Stimulated activated CD8-positive, alpha-beta memory T cell treated with anti-CD3 and anti-CD28 coated beads, Interleukin-15, amount 100 ng/mL, for 4 hours (primary cell): ENCODE measurements at regions not wholly inside any gene's neighbourhood (a gene's known extent, or its start where the extent isn't known, plus 50 kb on each side); places are given as distances from the start of the nearest gene placed in this dataset.
"Not testable (repeated sequence)": the region's sequence is repeated elsewhere in the genome, so short reads cannot be mapped to it uniquely, and the experiment has no call there.

ENCODE experiments used
- DNase-seq, 2 donors: peaks; one replicate each; pipeline ENCODE4 v3.0.0-alpha.2; 2020; ENCODE audit warnings: low read depth in 2 of 2

DNA sequence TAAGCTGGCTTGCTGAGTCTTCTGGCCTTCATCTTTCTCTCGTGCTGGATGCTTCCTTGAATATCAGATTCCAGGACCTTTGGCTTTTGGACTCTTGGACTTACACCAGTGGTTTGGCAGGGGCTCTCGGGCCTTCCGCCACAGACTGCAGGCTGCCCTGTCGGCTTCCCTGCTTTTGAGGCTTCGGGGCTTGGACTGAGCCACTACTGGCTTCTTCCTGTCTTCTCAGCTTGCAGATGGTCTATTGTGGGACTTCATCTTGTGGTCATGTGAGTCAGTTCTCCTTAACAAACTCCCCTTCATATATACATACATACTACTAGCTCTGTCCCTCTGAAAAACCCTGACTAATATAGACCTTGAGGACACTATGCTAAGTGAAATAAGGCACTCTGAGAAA lies 78.3 kb upstream of the SSBP2 start:
- no peak for DNase-seq

DNA sequence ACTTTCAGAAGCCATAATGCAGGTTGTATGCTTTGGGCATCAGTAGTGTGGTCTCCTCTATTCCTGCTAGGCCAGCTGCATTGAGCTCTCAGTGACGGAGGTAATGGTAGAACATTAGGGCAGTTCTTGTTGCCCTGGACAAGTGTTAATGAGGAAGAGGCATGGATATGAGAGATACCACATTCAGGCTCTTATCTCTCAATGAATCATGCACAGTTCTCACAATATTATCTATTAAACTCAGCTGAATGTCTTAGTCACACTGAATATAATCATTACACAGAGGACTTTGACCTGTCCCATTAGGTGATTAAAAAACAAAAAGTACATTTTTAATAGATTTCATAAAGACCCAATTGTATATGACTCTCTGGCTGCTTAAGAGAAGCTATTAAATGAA lies 76.6 kb upstream of the SSBP2 start:
- DNase-seq: no peak

DNA sequence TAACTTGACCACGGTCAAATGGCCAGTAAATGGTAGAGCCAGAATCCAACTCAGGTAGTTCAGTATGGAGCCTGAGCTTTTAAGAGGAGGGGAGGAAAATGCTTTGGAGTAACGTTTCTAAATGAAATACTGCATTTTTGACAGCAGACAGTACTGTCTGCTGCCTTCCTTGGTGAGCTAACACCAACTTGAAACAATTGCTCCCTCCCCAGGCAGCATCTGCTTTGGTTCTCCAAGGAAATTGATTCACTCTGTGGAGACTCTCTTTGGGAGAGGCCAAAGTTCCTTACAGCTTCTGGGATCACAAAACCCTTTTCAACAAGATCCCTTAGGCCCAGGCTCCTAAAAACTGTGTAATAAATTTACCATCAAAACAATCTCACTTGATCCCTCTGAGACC lies 75.2 kb upstream of the SSBP2 start:
- no peak for DNase-seq

DNA sequence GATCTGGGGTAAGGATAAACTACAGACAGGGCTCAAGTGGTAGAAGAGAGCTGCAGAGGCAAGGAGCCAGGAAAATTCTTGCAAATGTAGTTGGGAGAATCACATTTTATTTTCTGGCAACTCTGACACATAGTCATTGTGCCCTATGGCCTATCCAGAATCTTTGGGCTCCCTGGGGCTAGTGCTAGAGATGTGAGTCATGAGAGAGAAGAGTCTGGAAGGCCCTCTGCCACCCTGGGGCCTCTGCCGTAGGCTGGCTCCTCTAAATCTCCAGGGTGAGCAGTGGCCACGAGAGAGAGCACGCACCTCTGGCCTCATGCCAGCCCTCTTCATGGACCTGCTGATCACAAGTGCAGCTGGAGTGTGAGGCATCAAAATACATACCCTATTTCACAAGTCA lies 74.3 kb upstream of the SSBP2 start:
- no peak for DNase-seq

DNA sequence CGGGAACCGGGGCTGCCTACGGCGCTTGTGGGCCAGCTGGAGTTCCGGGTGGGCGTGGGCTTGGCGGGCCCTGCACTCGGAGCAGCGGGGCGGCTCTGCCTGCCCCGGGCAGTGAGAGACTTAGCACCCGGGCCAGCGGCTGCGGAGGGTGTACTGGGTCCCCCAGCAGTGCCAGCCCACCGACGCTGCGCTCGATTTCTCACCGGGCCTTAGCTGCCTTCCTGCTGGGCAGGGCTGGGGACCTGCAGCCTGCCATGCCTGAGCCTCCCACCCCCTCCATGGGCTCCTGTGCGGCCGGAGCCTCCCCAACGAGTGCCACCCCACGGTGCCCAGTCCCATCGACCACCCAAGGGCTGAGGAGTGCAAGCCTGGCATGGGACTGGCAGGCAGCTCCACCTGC lies 72.8 kb upstream of the SSBP2 start:
- DNase-seq: not testable (repeated sequence)

DNA sequence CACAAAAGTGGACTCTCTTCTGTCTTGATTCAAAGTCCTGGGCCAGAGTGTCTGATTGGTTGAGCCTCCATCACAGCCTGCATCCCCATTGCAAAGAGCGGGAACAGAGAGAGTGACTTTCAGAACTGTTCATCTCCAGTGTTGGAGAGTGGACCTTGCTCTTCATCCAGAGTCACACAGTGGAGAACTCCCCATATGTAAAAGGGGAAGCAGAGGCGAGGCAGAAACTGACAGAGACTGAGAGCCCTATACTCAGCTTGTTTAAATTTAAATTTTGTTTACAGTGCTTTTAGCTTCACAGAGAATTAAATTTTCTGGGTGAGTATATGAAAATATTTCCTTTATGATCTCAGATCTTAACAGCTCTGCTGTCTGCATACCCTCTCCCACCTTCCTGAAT lies 70.0 kb upstream of the SSBP2 start:
- DNase-seq: no peak

DNA sequence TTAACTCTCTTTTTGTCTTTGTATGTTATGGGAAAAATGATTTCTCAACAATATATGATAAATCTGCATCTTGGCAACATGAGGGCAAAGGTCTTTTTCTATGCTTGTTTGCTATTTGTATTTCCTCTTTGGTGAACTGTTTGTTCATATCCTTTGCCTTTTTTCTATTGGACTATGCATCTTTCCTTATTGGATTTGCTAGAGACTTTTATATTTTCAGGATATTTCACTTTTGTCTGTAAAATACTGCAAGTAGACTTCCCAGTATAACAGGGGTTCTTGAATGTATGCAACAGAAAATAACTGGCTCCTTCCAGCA lies 69.4 kb upstream of the SSBP2 start:
- DNase-seq: no peak

DNA sequence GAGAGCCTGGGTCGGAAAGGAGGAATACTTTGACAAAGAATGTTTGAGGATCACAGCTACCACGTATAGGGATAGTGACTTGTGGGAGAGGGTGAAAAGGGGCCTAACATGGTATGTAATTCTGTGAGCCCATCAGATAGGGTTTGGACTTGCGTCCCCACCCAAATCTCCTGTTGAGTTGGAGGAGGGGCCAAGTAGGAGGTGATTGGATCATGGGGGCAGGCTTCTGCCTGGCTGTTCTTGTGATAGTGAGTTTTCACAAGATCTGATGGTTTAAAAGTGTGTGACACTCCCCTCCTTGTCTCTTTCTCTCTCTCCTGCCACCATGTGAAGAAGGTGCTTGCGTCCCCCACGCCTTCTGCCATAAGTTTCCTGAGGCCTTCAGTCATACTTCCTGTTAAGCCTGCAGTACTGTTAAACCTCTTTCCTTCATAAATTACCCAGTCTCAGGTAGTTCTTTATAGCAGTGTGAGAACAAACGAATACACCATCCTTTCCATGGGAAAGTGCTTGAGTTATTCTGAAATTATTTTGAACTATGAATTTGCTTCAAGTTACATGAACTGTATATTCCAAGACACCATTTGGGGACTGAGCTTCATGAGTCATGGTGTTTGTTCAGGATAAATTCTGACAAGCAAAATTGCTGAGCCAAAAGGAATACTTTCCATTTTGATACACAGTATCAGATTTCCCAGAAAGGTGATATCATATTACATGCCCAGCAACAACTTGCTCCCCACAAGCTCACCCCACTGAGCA lies 68.8 kb upstream of the SSBP2 start:
- no peak for DNase-seq

DNA sequence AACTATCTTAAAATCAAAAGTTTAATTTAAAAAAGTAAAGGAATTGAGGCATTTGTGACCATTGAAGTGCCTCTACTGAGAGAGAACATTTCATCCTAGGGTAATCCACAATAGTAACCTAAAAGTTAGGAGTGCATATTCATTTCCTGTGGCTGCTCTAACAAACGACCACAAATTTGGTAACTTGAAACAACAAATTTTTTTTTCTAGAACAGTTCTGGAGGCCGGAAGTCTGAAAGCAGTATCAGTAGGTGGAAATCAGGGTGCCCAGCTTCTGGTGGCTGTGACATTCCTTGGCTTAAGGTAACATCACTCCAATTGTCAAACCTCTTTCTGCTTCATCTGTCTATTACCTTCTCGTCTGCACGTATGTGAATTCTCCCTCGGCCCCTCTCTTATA lies 67.1 kb upstream of the SSBP2 start:
- DNase-seq: no peak

DNA sequence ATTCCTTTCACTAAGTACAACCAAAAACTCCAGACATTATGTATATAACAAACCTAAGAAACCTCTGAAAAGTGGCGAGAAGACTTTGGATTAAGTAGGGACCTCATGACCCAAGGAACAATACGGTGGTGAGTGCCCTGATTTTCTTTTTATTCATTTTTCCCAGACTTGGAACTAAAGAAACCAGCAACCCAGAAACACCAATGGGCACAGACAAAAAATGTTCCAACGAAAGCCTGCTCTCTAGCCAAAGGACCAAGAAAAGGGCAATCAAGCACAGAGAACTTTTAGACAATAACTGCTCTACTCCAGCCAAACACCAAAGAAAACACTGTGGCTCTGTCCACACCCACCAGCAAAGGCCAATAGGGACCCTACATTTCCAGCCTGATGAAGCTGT lies 66.2 kb upstream of the SSBP2 start:
- DNase-seq: no peak

DNA sequence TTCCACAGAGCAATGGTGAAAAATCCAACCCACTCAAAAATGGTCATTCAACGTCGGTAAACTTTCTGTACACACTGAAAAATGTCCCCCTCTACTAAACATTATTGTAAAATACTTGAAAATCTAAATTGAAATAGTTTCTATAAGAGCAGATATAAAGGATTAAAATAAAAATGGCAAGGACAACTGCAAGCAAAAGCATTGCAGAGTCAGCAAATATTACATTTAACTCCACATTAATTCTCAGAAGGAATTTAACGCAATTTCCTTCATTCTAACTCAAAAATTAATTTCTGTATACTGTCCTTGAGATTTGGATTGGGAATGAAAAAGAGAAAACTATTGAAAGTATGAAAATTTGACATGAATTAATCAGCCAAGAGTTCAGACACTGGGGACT lies 64.4 kb upstream of the SSBP2 start:
- no peak for DNase-seq

DNA sequence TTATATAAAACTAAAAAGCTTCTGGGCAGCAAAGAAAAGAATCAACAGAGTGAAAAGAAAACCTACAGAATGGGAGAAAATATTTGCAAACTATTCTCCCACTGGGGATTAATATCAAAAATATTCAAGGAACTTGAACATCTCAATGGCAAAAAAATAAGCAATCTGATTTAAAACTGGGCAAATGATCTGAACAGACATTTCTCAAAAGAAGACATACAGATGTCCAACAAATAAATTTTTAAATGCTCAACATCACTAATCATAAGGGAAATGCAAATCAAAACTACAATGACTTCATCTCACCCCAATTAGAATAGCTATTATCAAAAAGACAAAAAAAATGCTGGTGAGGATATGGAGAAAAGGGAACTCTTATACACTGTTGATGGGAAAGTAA lies 57.2 kb upstream of the SSBP2 start:
- DNase-seq: no peak

DNA sequence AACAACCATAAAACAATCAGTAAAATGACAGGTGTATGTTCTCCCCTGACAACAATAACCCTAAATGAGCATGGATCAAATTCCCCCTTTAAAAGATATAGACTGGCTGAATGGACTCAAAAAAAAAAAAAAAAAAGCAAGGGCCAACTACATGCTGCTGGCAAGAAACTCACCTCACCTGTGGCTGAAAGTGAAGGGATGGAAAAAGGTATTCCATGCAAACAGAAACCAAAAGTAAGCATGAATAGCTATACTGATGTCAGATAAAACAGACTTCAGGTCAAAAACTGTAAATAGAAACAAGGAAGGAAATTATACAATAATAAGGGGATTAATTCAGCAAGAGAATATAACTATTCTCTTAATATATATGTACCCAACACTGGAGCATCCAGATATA lies 54.2 kb upstream of the SSBP2 start:
- DNase-seq: no peak

DNA sequence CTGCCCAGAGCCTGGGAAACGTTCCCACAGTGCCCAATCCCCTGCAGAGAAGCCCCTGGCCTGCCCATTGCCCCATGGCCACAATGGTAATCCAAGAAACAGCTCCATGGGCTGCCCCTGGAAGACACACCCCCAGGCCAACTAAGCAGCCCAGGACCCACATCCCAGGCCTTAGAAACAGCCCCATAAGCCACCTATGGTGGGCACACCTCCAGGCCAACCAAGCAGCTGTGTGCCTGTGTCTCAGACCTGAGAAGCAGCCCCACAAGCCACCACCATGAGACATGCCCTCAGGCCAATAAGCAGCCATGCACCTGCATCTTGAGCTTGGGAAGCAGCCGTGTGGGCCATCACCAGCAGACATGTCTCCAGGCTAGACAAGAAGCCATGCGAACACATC lies 52.9 kb upstream of the SSBP2 start:
- DNase-seq: no peak

DNA sequence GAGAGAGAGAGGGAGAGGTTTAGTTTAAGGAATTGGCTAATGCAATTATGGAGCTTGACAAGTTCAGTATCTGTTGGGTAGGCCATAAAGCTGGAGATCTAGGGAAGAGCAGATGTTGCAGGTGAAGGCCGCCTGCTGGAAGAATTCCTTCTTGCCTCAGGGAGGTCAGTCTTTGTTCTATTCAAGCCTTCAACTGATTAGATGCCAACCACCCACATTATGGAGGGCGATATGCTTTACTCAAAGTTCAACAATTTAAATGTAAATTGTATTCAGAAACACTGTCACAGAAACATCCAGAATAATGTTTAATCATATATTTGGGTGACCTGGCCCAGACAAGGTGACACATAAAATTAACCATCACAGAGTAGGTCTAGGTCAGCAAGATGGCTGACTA lies 51.7 kb upstream of the SSBP2 start:
- DNase-seq: no peak

DNA sequence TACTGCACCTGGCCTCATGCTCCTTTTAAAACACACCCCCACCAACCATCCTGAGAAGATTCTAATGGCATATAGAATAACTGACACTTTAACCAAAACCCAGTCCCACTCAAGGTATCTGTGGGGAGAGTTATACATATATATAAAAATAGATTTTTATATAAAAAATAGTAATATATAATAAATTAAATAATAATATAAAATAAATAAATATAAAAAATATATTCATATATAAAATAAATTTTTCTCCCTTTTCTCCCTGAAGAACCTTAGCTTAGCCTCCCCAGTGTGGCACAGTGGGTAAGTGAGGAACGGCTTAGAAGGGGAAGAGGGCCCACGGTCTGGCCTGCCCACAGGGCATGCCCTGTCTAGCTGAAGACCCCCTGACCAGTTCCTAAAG lies 51.1 kb upstream of the SSBP2 start:
- DNase-seq: no peak

DNA sequence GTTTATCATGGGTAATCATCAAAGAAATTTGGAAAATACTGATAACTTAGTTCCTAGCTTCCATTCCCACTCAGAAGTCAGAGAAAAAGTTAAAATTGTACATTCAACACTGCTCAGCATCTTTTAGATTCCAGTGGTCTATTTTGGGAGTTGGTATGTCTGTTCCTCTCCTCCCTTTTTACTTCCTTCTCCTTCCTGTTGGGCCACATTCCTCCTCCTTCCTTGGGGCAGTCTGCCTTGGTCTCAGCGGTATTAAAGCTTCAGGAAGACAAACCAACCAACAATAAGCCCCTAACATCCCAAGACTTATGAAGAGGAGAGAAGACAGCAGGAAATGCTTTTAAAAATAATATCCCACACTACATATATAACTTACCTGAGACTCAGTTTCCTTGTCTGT lies 49.9 kb upstream of the SSBP2 start:
- no peak for DNase-seq
